Ovary (tissue), 3 donors: ENCODE measurements at regions not wholly inside any gene's neighbourhood (a gene's known extent, or its start where the extent isn't known, plus 50 kb on each side); places are given as distances from the start of the nearest gene placed in this dataset.

Source experiments
- EP300 ChIP-seq: sonication (generic); formaldehyde crosslinking; IDR thresholded peaks from one replicate; pipeline ENCODE4 v1.6.1; 2017; ENCODE audit warnings: antibody characterized with exemption
- TF ChIP-seq, protein P1 (sequence below), 3 donors: fragments of 450-650 bp in 2 of 3; fragments of 200-600 bp in 1 of 3; IDR thresholded peaks; one replicate each; pipeline versions ENCODE4 v1.5.1 to v1.8.0; 2016 to 2022; ENCODE audit warnings: antibody characterized with exemption in 3 of 3, mild to moderate bottlenecking in 1 of 3
- donor health status: DM: no; HTN: no; CAD: no.

DNA sequence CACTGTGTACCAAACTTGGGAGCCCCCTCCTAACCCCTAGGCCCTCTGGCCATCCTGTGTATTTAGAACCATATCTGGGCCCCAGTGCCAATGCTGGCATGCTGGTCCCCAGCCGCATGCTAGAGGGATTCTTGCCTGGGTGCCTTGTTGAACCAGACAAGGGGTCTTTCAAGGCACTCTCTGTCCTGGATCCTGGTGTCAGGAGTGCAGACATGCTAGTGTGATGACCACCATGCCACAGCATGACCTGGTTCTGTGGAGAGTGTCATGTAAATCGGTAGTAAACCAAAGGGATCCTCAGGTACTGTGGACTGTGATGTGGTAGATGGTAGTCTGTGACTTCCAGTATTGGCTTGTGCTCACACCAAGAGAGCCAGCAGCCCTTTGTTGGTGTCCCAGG lies 222.2 kb upstream of the PODXL start:
- TF ChIP-seq EP300: no peak
- TF ChIP-seq, protein P1, sequence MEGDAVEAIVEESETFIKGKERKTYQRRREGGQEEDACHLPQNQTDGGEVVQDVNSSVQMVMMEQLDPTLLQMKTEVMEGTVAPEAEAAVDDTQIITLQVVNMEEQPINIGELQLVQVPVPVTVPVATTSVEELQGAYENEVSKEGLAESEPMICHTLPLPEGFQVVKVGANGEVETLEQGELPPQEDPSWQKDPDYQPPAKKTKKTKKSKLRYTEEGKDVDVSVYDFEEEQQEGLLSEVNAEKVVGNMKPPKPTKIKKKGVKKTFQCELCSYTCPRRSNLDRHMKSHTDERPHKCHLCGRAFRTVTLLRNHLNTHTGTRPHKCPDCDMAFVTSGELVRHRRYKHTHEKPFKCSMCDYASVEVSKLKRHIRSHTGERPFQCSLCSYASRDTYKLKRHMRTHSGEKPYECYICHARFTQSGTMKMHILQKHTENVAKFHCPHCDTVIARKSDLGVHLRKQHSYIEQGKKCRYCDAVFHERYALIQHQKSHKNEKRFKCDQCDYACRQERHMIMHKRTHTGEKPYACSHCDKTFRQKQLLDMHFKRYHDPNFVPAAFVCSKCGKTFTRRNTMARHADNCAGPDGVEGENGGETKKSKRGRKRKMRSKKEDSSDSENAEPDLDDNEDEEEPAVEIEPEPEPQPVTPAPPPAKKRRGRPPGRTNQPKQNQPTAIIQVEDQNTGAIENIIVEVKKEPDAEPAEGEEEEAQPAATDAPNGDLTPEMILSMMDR (IDR thresholded peaks at IDR 0.05): no peak
